NCI-H187 treated with DMSO at 0.1 percent for 48 hours (cell line): ENCODE measurements at regions not wholly inside any gene's neighbourhood (a gene's known extent, or its start where the extent isn't known, plus 50 kb on each side); places are given as distances from the start of the nearest gene placed in this dataset.

Source experiments
- DNase-seq: peaks from one replicate; lab custom pipeline; 2025; lab: John Stamatoyannopoulos, UW

GRCh38 chrX:131894995-131895394 is 128.1 kb upstream of the STK26 start:
- no peak for DNase-seq

DNA sequence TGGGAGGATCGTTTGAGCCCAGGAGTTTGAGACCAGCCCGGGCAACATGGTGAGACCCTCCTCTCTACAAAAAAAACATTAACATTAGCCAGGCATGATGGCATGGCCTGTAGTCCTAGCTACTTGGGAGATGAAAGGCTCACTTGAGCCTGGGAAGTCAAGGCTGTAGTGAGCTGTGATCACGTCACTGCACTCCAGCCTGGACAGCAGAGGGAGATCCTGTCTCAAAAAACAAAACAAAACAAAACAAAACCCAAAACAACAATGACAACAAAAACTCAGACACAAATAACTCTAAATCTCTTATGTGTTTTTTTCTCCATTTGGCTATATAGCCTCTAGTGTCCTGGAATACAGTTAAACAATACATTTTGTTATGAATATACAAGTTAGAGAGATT is 127.3 kb upstream of the STK26 start:
- no peak for DNase-seq

GRCh38 chrX:131901546-131901945 is 121.6 kb upstream of the STK26 start:
- no peak for DNase-seq

DNA sequence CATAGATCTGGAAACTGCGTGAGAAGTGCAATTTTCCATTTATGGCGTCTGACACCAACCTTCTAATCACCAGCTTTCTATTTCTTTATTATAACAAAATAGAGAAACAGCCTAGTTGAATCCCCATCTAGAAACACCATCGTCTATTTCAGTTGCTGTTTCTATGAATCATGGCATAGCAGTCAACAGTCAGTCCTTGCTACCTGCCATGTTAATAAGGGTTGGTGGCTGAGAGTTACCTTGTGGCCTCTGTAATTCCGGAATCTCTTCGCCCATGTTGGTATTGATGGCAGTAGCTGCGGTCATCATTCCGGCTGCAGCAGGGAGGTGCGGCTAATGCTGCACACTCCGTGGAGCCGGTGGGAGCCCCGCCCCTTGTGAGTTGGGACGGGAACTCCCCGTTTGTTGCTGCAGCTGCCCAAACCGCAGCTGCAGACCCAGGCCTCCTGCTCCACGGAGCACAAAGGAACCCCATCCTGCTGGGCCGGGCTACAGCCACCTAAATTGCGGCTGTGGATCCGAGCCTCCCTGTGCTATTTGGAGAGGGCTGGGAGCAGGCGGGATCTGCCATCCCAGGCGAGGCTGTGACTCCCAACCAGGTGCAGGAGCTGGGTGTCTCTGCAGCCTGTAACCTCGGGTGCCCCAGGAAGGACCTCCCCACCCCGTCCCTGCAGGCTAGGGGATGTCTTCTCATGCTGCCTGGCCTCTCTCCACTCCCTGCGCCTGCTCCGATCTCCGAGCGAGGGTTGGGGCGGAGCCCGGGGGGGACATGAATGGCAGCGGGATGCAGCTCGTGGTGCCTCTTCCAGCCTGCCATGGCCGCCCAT is 115.4 kb upstream of the STK26 start:
- no peak for DNase-seq

DNA sequence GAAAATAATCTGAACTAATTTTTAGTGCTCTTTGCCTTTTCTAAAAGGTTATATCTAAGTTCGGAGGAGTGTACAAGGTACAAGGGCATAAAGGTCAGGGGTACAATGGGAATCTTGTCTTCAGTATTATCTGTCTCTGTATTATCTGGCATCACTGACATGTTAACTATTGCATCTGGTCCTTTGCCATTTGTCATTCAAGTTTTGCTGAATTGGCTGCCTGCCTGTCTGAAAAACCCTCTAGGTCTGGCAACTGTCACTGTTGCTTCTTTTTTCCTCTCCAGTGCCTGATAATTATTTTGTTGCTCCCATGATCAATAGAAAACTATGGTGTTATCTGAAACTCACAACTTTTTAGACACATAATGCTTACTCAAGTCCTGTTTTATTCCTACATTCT is 112.5 kb upstream of the STK26 start:
- DNase-seq = no peak

DNA sequence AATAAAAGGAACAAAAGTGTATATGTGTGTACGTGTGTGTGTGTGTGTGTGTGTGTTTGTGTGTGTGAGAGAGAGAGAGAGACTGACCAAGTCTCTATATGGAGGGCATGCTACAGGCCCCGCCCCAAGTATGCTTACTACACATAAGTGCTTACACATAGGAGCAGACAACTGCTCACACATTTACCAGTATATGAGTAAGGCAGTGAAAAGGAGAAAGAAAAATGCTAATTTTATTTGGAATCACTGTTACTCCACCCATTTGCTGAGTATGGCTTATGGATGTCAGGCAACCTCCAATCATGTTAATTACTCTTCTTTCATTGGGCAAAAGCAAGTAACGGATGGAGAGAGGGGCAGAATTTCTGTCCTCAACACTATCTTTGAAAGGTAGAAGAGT is 107.6 kb upstream of the STK26 start:
- no peak for DNase-seq

DNA sequence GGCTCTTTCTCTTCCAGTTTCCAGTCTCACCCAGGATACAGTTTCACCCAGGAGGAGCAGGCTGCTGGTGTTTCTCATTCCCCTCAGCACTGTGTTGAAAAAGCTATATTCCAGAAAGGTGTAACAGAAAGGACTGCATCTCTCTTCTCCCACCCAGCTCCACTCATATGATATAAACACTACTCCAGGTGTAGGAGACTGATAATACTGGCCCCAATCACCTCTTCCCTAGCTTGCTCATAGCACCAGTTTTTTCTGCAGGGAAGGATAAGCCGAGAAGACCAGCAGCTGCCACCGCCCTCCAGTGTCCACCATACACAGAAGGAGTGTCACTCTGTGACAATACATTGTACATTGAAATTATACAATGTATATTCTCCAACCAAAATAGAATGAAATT is 105.5 kb upstream of the STK26 start:
- DNase-seq = no peak

- no peak for DNase-seq
Observed at GRCh38 chrX:131918839-131919238, 104.3 kb upstream of the STK26 start.

GRCh38 chrX:131923614-131924250 is 99.4 kb upstream of the STK26 start:
- DNase-seq = no peak

DNA sequence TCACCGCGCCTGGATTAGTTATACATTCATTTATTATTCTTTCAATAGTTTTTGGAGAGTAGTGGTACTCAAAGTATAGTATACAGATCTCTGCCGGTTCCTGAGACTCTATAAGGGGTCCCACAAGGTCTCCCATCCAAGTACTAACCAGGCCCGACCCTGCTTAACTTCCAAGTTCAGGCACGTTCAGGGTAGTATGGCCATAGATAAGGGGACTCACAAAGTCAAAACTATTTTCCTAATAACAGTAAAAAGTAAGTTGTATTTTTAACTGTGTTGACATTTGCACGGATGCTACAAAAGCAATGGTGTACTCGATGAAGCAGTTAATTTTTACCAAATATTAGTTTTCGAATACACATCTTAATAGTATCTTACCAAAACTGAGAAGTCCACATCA is 84.4 kb upstream of the STK26 start:
- DNase-seq = no peak

DNA sequence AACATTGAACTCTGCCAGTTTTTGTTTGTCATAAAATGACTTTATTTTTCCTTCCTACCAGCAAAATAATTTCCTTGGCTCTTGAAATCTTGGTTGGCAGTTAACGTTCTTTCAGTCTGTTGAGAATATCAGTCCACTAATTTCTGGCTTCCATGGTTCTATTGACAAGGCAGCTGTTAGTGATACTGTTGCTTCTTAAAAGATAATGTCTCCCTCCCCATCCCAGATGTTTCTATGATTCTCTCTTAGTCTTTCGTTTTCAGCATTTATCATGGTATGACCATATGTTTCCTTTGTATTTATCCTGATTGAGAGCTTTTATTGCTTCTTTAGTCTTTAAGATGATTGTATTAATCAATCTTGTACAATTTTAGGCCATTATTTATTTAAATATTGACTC is 81.1 kb upstream of the STK26 start:
- DNase-seq = no peak

DNA sequence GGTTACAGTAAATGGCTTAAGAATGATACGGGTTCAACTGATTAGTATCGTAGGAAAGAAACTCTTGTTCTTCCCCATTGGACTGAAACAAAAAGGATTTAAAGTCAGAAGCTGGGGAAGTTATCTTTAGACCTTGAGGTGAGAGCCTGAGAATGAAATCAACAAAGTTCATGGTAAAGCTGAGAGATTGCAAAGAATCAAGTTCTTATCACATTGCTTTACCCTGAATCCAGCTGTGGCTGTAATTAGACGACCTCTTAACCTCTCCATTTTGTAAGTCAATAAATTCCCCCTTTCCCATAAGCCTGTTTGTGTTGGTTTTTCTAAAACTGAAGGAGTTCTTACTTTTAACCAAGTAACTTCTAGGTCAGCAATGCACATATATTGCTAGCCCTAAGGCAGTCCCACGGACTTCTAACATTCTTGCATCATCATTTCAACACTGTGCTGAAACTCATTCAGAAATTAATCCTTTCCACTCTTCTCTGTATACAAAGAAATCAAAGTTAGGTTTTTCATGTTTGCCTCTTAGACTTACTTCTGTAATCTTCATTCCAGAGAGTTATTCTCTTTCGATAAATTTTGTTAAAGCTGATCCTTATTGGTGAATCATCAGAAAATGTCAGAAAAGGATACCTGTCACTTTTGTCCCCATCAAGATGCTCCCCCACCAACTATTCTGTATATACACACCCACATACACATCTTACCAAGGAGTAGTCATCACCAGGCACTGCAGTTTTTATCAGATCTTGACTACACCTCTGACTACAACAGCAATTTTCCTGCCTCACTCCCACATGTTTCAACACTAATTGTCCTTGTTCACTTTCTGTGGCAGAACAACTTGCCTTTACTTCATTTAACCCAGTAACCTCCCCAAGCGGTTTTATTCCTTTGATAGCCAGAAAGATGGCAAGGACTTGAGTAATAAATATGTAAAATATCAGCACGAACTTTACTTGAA is 77.9 kb upstream of the STK26 start:
- no peak for DNase-seq

- DNase-seq = no peak
Observed at GRCh38 chrX:131951166-131951565, 71.9 kb upstream of the STK26 start.

GRCh38 chrX:131955099-131955777 is 67.9 kb upstream of the STK26 start:
- no peak for DNase-seq

- DNase-seq = no peak
Observed at GRCh38 chrX:131958724-131959123, 64.4 kb upstream of the STK26 start.

DNA sequence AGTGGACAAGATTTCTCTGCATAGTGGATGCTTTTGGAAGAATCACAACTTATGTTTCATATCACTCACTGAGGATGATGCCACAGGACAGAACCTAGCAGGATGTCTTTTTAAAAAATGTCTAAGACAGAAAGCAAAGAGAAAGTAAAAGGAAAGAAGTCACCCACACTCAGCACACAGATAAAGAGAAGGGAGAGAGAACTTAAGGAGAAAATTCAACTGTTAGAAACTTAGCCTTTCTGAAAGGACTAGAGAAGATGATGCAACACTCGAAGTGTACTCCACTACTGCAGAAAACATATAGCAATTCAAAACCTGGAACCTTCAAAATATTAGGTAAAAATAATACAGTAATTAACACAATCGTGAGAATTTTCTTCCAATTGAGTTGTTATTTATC is 52.8 kb upstream of the STK26 start:
- no peak for DNase-seq
